GM12878 (cell line): ENCODE measurements at regions not wholly inside any gene's neighbourhood (a gene's known extent, or its start where the extent isn't known, plus 50 kb on each side); places are given as distances from the start of the nearest gene placed in this dataset.

Experiments used
- ATAC-seq: fragments of 200-7000 bp; cut with Tn5 transposase; 3 replicates; pipeline ENCODE4 v1.9.1; 2020; ENCODE audit warnings: mild to moderate bottlenecking, moderate library complexity
- BruUV-seq: library from RNA; stranded (reverse); fragments of 400-500 nt; replicated peaks from 2 replicates; lab custom pipeline; 2021; lab: Mats Ljungman, UMichigan
- CTCF ChIA-PET: fragments of 300-600 bp; sonication (Branson Sonifier 250); formaldehyde crosslinking; extraction: SDS; loops from one replicate; lab custom pipeline; 2021; ENCODE audit warnings: inconsistent platforms; lab: Yijun Ruan, JAX
- POLR2A ChIA-PET: fragments of 350-600 bp; formaldehyde crosslinking; extraction: SDS; loops from one replicate; lab custom pipeline; 2021; ENCODE audit warnings: inconsistent platforms; lab: Charles Lee
- RAD21 ChIA-PET: fragments of 300-600 bp; sonication (Branson Sonifier 250); formaldehyde crosslinking; loops from one replicate; lab custom pipeline; 2023; ENCODE audit warnings: antibody characterized with exemption; ENCODE audit not compliant: unreplicated experiment; lab: Charles Lee
- SMC1A ChIA-PET: fragments of 300-600 bp; sonication (Branson Sonifier 250); formaldehyde crosslinking; loops from one replicate; lab custom pipeline; 2023; ENCODE audit not compliant: unreplicated experiment, uncharacterized antibody; lab: Charles Lee
- DNase-seq: peaks from one replicate; pipeline ENCODE4 v3.0.0-alpha.2; 2011; ENCODE audit warnings: low read depth, low spot score
- FAIRE-seq: peaks from 3 replicates; lab custom pipeline; 2011; peaks lifted over from hg19 to GRCh38; lab: Jason Lieb, UNC
- H2AFZ ChIP-seq: 2 replicates; pipeline ENCODE4 v1.6.0; 2011; ENCODE audit warnings: low read depth, low read length, control low read depth; ENCODE audit not compliant: control insufficient read depth
- H3K27ac ChIP-seq: 2 replicates; pipeline ENCODE4 v1.5.1; 2011; ENCODE audit warnings: control low read depth; ENCODE audit not compliant: control insufficient read depth, insufficient read depth
- H3K27me3 ChIP-seq, 2 experiments: replicated peaks in 1 of 2; 2 replicates each; pipeline versions ENCODE4 v1.6.0 to v1.6.1; 2011; ENCODE audit warnings: low read length in 1 of 2; ENCODE audit not compliant: control insufficient read depth in 2 of 2, insufficient read depth in 2 of 2
- H3K36me3 ChIP-seq, 2 experiments: 2 replicates each; pipeline ENCODE4 v1.5.1; 2011; ENCODE audit warnings: low read length in 1 of 2; ENCODE audit not compliant: control insufficient read depth in 2 of 2, insufficient read depth in 2 of 2
- H3K4me1 ChIP-seq: 2 replicates; pipeline ENCODE4 v1.6.1; 2011; ENCODE audit warnings: mild to moderate bottlenecking, low read length, moderate library complexity, mixed read lengths; ENCODE audit not compliant: control insufficient read depth, insufficient read depth
- H3K4me2 ChIP-seq: 2 replicates; pipeline ENCODE4 v1.6.0; 2011; ENCODE audit warnings: control low read depth; ENCODE audit not compliant: control insufficient read depth, insufficient read depth
- H3K4me3 ChIP-seq: fragments of 200-600 bp; sonication (generic); 2 replicates; pipeline ENCODE4 v1.5.1; 2016
- H3K79me2 ChIP-seq: 2 replicates; pipeline ENCODE4 v1.6.0; 2011; ENCODE audit warnings: low read length; ENCODE audit not compliant: control insufficient read depth, insufficient read depth
- H3K9ac ChIP-seq: 2 replicates; pipeline ENCODE4 v1.8.0; 2011; ENCODE audit warnings: low read length, control low read depth, mixed read lengths; ENCODE audit not compliant: control insufficient read depth, insufficient read depth
- H3K9me3 ChIP-seq: replicated peaks from 3 replicates; pipeline ENCODE4 v1.5.1; 2011; ENCODE audit warnings: mild to moderate bottlenecking, low read length; ENCODE audit not compliant: control insufficient read depth, insufficient read depth
- H4K20me1 ChIP-seq: 2 replicates; pipeline ENCODE4 v1.6.0; 2011; ENCODE audit not compliant: control insufficient read depth, insufficient read depth
- HCFC1 ChIP-seq: fragments of 150-350 bp; IDR thresholded peaks from 2 replicates; pipeline ENCODE4 v1.6.1; 2014; ENCODE audit warnings: low read length
- JUNB ChIP-seq: IDR thresholded peaks from 2 replicates; pipeline ENCODE4 v1.6.1; 2016; ENCODE audit warnings: antibody characterized with exemption, mild to moderate bottlenecking
- PKNOX1 ChIP-seq: fragments of 450-650 bp; IDR thresholded peaks from 2 replicates; pipeline ENCODE4 v1.6.1; 2016; ENCODE audit warnings: mild to moderate bottlenecking
- RFX5 ChIP-seq: IDR thresholded peaks from 2 replicates; pipeline ENCODE4 v1.6.1; 2011; ENCODE audit warnings: low read depth, low read length, improper control_type of control experiment
- ZBTB33 ChIP-seq: fragments of 450-650 bp; IDR thresholded peaks from 2 replicates; pipeline ENCODE4 v1.6.1; 2017; ENCODE audit warnings: mild to moderate bottlenecking
- WGBS: methylation state at CpG from one replicate; pipeline ENCODE4 v1.1.6; 2016; ENCODE audit warnings: low lambda C conversion rate; ENCODE audit not compliant: insufficient replicate concordance, insufficient coverage; ENCODE audit errors: missing lambda C conversion rate; 5-methylcytosine and 5-hydroxymethylcytosine counted together
- in situ Hi-C: fragments of 300-500 bp; cut with MboI; formaldehyde crosslinking; loops from 9 replicates; pipeline ENCODE4 v1.14.3; 2018; ENCODE audit warnings: mixed read lengths
- intact Hi-C: fragments of 100-400 bp; cut with micrococcal nuclease; formaldehyde crosslinking; loops from one replicate; pipeline ENCODE4 v1.14.2; 2022; ENCODE audit not compliant: unreplicated experiment
- TF ChIP-seq, protein P1 (sequence below): IDR thresholded peaks from 2 replicates; pipeline ENCODE4 v1.6.1; 2012; ENCODE audit warnings: low read depth, low read length, improper control_type of control experiment
- TF ChIP-seq, protein P2 (sequence below): fragments of 450-650 bp; formaldehyde crosslinking; IDR thresholded peaks from 2 replicates; pipeline ENCODE4 v1.4.0; 2022; ENCODE audit warnings: mild to moderate bottlenecking, moderate library complexity
- TF ChIP-seq, protein P3 (sequence below): IDR thresholded peaks from 2 replicates; pipeline ENCODE4 v1.6.1; 2011; ENCODE audit warnings: borderline replicate concordance, low read depth, mild to moderate bottlenecking, moderate library complexity, mixed read lengths, low read length; ENCODE audit not compliant: insufficient read depth; ENCODE audit errors: extremely low read length

- POLR2A ChIA-PET, result interaction anchor here (1.4 kb wide), 1 partner anchor 11 kb away, joined by 3 read pairs; no protein-coding TSS in a partner anchor
- TF ChIP-seq HCFC1 (no peak), ZBTB33 (peak; percentile 84; the same call in 1 of the 2 replicates)
- FAIRE-seq, result no peak
- no peak overlapping the region for H3K4me3 ChIP-seq
- H3K4me2 ChIP-seq, result no peak overlapping the region
- BruUV-seq, result no TSS peak
- H3K9ac ChIP-seq, result no peak overlapping the region
- intact Hi-C loops (no loop called here), in situ Hi-C loops (no loop called here)
- H3K27me3 ChIP-seq, result no peaks in the 10 kb centered on the region
- no peak for DNase-seq
- H2AFZ ChIP-seq, result no peak overlapping the region
- WGBS, result 52% methylated on average over 17 of the region's 17 CpGs
- no peaks in the 10 kb centered on the region for H3K79me2 ChIP-seq
- SMC1A ChIA-PET, result interaction anchor here (1.0 to 1.2 kb wide), 2 partner anchors 10 to 64 kb away, joined by 3 read pairs; no protein-coding TSS in a partner anchor
- CTCF ChIA-PET, result interaction anchor here (0.7 to 1.0 kb wide), 3 partner anchors 12 to 499 kb away, joined by 3 to 4 read pairs (median 3); no protein-coding TSS in a partner anchor
- ATAC-seq, result no peak
- H3K4me1 ChIP-seq, result no peaks in the 10 kb centered on the region
- RAD21 ChIA-PET, result no interaction called here
- H4K20me1 ChIP-seq, result no peaks in the 10 kb centered on the region
- H3K27ac ChIP-seq, result no peak overlapping the region
- H3K9me3 ChIP-seq, result no peaks in the 10 kb centered on the region; the same call in 2 of the 3 replicates
- no peaks in the 10 kb centered on the region for H3K36me3 ChIP-seq
Observed at GRCh38 chr7:33685981-33686683, 219.2 kb upstream of the BMPER start.

- H4K20me1 ChIP-seq, result no peaks in the 10 kb centered on the region
- ChIA-PET RAD21 (no interaction called here), POLR2A (no interaction called here), CTCF (interaction anchor here (0.9 kb wide), 1 partner anchor 9 kb away, joined by 4 read pairs; no protein-coding TSS in a partner anchor), SMC1A (no interaction called here)
- H3K9ac ChIP-seq, result no peak overlapping the region
- no peak for ATAC-seq
- no peaks in the 10 kb centered on the region for H3K27me3 ChIP-seq
- intact Hi-C loops (no loop called here), in situ Hi-C loops (no loop called here)
- no peak for DNase-seq
- H3K4me2 ChIP-seq, result no peak overlapping the region
- no peak overlapping the region for H3K4me3 ChIP-seq
- no peak overlapping the region for H3K27ac ChIP-seq
- no peaks in the 10 kb centered on the region for H3K4me1 ChIP-seq
- no peak for FAIRE-seq
- H2AFZ ChIP-seq, result no peak overlapping the region
- no peaks in the 10 kb centered on the region; the same call in 2 of the 3 replicates for H3K9me3 ChIP-seq
- no peaks in the 10 kb centered on the region for H3K79me2 ChIP-seq
- 43% methylated on average over 3 of the region's 3 CpGs for whole genome bisulfite sequencing
- H3K36me3 ChIP-seq, result no peaks in the 10 kb centered on the region
- BruUV-seq, result no TSS peak
- TF ChIP-seq RFX5, result no peak
- no peak for TF ChIP-seq JUNB
- TF ChIP-seq, protein P1, sequence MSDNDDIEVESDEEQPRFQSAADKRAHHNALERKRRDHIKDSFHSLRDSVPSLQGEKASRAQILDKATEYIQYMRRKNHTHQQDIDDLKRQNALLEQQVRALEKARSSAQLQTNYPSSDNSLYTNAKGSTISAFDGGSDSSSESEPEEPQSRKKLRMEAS, result no peak
- TF ChIP-seq, protein P2, sequence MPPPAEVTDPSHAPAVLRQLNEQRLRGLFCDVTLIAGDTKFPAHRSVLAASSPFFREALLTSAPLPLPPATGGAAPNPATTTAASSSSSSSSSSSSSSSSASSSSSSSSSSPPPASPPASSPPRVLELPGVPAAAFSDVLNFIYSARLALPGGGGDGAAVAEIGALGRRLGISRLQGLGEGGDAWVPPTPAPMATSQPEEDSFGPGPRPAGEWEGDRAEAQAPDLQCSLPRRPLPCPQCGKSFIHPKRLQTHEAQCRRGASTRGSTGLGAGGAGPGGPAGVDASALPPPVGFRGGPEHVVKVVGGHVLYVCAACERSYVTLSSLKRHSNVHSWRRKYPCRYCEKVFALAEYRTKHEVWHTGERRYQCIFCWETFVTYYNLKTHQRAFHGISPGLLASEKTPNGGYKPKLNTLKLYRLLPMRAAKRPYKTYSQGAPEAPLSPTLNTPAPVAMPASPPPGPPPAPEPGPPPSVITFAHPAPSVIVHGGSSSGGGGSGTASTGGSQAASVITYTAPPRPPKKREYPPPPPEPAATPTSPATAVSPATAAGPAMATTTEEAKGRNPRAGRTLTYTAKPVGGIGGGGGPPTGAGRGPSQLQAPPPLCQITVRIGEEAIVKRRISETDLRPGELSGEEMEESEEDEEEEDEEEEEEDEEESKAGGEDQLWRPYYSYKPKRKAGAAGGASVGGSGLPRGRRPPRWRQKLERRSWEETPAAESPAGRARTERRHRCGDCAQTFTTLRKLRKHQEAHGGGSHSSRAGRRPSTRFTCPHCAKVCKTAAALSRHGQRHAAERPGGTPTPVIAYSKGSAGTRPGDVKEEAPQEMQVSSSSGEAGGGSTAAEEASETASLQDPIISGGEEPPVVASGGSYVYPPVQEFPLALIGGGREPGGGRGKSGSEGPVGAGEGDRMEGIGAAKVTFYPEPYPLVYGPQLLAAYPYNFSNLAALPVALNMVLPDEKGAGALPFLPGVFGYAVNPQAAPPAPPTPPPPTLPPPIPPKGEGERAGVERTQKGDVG (CRISPR knock-in tag), result no peak
- TF ChIP-seq PKNOX1, result no peak
- TF ChIP-seq, protein P3, sequence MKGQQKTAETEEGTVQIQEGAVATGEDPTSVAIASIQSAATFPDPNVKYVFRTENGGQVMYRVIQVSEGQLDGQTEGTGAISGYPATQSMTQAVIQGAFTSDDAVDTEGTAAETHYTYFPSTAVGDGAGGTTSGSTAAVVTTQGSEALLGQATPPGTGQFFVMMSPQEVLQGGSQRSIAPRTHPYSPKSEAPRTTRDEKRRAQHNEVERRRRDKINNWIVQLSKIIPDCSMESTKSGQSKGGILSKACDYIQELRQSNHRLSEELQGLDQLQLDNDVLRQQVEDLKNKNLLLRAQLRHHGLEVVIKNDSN, result no peak
Observed at GRCh38 chr7:33687625-33688024, 217.7 kb upstream of the BMPER start.
